RWPE2 (cell line): ENCODE measurements at regions not wholly inside any gene's neighbourhood (a gene's known extent, or its start where the extent isn't known, plus 50 kb on each side); places are given as distances from the start of the nearest gene placed in this dataset.

Source experiments
- ATAC-seq: fragments of 200-7000 bp; cut with Tn5 transposase; 3 replicates; pipeline ENCODE4 v1.9.1; 2021; ENCODE audit warnings: low read depth
- DNase-seq: peaks from one replicate; pipeline ENCODE4 v3.0.0-alpha.2; 2020; ENCODE audit warnings: low spot score
- H3K27ac ChIP-seq: fragments of 450-650 bp; 2 replicates; pipeline ENCODE4 v1.5.1; 2017; ENCODE audit warnings: mild to moderate bottlenecking; ENCODE audit not compliant: poor library complexity, severe bottlenecking
- H3K27me3 ChIP-seq: fragments of 250-450 bp; sonication (Bioruptor Pico); 2 replicates; pipeline ENCODE4 v1.5.1; 2021; ENCODE audit warnings: mild to moderate bottlenecking, moderate library complexity; ENCODE audit not compliant: insufficient read depth, poor library complexity, severe bottlenecking
- H3K36me3 ChIP-seq: fragments of 250-450 bp; sonication (Bioruptor Pico); 2 replicates; pipeline ENCODE4 v1.5.1; 2020; ENCODE audit warnings: low read depth, mild to moderate bottlenecking, moderate library complexity
- H3K4me1 ChIP-seq: fragments of 250-450 bp; sonication (Bioruptor Pico); 2 replicates; pipeline ENCODE4 v1.5.1; 2021; ENCODE audit warnings: mild to moderate bottlenecking, moderate library complexity; ENCODE audit not compliant: insufficient read depth, poor library complexity, severe bottlenecking
- H3K4me3 ChIP-seq: fragments of 250-450 bp; sonication (Bioruptor Pico); 2 replicates; pipeline ENCODE4 v1.5.1; 2021; ENCODE audit warnings: mild to moderate bottlenecking, moderate library complexity; ENCODE audit not compliant: severe bottlenecking
- H3K9me3 ChIP-seq: fragments of 250-450 bp; sonication (Bioruptor Pico); 2 replicates; pipeline ENCODE4 v1.5.1; 2021; ENCODE audit warnings: mild to moderate bottlenecking, moderate library complexity; ENCODE audit not compliant: severe bottlenecking
- TF ChIP-seq, protein P1 (sequence below): fragments of 450-650 bp; IDR thresholded peaks from one replicate; pipeline ENCODE4 v1.5.1; 2017; ENCODE audit warnings: mild to moderate bottlenecking, moderate library complexity; ENCODE audit not compliant: poor library complexity, severe bottlenecking

DNA sequence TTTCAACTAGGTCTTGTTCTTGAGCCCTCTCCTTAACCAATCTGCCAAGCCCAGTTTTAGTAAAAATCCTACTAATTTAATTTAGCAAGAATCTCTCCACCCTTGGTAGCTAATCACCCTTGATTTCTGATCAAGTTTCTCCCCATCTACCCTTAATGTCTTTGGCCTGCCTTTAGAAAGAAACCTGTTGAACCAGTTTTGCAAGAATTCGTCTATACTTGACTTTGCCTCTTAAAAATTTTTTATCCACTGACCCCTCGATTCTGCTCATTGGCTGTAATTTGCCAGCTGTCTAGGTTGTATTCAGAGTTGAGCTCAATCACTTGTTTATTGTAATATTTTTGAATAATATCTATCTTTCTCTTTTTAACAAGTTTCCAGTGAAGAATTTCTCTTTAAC lies 1138.5 kb downstream of the CDH11 start:
- TF ChIP-seq, protein P1, sequence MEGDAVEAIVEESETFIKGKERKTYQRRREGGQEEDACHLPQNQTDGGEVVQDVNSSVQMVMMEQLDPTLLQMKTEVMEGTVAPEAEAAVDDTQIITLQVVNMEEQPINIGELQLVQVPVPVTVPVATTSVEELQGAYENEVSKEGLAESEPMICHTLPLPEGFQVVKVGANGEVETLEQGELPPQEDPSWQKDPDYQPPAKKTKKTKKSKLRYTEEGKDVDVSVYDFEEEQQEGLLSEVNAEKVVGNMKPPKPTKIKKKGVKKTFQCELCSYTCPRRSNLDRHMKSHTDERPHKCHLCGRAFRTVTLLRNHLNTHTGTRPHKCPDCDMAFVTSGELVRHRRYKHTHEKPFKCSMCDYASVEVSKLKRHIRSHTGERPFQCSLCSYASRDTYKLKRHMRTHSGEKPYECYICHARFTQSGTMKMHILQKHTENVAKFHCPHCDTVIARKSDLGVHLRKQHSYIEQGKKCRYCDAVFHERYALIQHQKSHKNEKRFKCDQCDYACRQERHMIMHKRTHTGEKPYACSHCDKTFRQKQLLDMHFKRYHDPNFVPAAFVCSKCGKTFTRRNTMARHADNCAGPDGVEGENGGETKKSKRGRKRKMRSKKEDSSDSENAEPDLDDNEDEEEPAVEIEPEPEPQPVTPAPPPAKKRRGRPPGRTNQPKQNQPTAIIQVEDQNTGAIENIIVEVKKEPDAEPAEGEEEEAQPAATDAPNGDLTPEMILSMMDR: no peak
- Histone ChIP-seq H3K9me3 (no peaks in the 10 kb centered on the region), H3K4me3 (no peak overlapping the region), H3K4me1 (no peaks in the 10 kb centered on the region), H3K27ac (no peak overlapping the region), H3K36me3 (no peaks in the 10 kb centered on the region), H3K27me3 (no peaks in the 10 kb centered on the region)
- no peak for DNase-seq
- ATAC-seq: no peak

DNA sequence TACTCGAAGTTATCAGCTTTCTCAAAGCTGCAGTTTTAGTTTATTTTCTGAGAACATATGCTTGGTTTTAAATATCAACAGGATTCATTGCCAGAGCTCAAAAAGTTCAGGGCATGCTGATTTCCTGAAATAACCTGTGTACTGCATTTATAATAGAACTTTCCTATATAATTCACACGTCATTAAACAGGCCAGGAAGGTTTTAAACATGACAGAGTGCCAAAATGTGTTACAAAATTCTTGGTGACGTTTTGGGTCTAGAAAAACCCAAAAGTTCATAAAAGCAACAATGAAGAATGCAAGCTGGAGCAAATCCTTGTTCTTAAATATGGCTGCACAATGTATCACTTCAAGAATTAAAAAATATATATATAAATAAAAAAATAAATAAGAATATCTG lies 1139.1 kb downstream of the CDH11 start:
- DNase-seq (no peak), ATAC-seq (no peak)
- Histone ChIP-seq H3K4me3 (no peak overlapping the region), H3K36me3 (no peaks in the 10 kb centered on the region), H3K9me3 (no peaks in the 10 kb centered on the region), H3K4me1 (no peaks in the 10 kb centered on the region), H3K27me3 (no peaks in the 10 kb centered on the region), H3K27ac (no peak overlapping the region)
- TF ChIP-seq, protein P1: no peak

DNA sequence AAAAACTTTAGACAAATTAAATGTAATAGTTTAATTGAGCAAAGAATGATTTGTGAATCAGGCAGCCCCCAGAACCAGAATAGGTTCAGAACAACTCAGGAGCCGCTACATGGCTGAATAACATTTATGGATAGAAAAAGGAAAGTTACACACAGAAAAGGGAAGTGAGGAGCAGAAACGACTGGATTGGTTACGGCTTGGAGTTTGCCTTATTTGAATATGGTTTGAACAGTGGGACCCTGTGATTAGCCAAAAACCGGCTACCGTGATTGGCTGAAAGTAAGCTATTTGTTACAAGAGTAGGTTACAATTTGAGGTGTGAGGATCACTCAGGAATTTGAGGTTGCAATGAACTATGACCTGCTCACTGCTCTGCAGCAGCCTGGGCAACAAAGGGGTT lies 1139.8 kb downstream of the CDH11 start:
- H3K4me3 ChIP-seq: no peak overlapping the region
- H3K36me3 ChIP-seq: no peaks in the 10 kb centered on the region
- no peak overlapping the region for H3K27ac ChIP-seq
- DNase-seq (no peak), ATAC-seq (no peak)
- no peaks in the 10 kb centered on the region for H3K9me3 ChIP-seq
- no peaks in the 10 kb centered on the region for H3K4me1 ChIP-seq
- H3K27me3 ChIP-seq: no peaks in the 10 kb centered on the region
- TF ChIP-seq, protein P1: no peak

DNA sequence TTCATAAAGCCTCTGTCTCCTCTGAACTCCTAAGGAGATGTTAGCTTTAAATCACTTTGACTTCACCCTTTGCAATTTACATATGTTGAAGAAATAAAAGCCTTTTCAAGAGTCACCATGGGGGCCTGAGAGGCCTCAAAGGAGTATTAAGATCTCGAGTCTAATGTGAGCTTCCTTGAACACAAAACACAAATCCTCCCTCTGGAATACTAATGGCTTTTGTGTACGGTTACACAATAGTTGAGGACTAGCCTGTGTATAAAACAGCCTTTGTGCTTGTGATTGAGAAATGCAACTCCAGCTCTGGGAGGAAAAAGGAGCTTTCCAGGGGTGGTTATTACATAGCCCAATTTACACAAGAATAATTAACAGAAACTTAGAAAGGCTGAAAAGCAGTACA lies 1140.2 kb downstream of the CDH11 start:
- ATAC-seq: no peak
- no peaks in the 10 kb centered on the region for H3K9me3 ChIP-seq
- no peak for DNase-seq
- no peaks in the 10 kb centered on the region for H3K27me3 ChIP-seq
- H3K27ac ChIP-seq: no peak overlapping the region
- TF ChIP-seq, protein P1: no peak
- H3K4me3 ChIP-seq: no peak overlapping the region
- no peaks in the 10 kb centered on the region for H3K36me3 ChIP-seq
- H3K4me1 ChIP-seq: no peaks in the 10 kb centered on the region

DNA sequence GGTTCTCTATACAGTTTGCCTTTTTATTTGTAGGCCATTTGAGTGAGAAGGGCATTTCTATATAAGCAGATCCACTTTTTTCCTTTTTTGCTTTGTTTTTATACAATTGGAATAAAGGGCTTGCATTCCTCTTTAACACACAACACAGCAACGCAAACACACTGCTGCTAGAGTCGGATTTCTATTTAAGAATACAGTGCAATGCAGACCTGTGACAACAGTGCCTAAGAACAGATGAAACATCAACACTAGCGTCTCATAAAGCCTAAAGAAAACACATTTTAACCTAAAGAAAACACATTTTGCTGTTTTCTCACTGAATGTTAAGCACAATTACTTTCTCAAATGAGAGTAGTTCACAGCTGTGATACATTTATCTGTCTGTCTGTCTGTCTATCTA lies 1141.1 kb downstream of the CDH11 start:
- Histone ChIP-seq H3K36me3 (no peaks in the 10 kb centered on the region), H3K27ac (no peak overlapping the region), H3K9me3 (no peaks in the 10 kb centered on the region), H3K4me1 (no peaks in the 10 kb centered on the region), H3K4me3 (no peak overlapping the region), H3K27me3 (no peaks in the 10 kb centered on the region)
- TF ChIP-seq, protein P1: no peak
- DNase-seq (no peak), ATAC-seq (no peak)
